Inflammatory macrophage (primary cell): ENCODE measurements at regions not wholly inside any gene's neighbourhood (a gene's known extent, or its start where the extent isn't known, plus 50 kb on each side); places are given as distances from the start of the nearest gene placed in this dataset.

Source experiments
- DNase-seq, 2 donors: peaks; one replicate each; pipeline ENCODE4 v3.0.0-alpha.2; 2020 to 2022

DNA sequence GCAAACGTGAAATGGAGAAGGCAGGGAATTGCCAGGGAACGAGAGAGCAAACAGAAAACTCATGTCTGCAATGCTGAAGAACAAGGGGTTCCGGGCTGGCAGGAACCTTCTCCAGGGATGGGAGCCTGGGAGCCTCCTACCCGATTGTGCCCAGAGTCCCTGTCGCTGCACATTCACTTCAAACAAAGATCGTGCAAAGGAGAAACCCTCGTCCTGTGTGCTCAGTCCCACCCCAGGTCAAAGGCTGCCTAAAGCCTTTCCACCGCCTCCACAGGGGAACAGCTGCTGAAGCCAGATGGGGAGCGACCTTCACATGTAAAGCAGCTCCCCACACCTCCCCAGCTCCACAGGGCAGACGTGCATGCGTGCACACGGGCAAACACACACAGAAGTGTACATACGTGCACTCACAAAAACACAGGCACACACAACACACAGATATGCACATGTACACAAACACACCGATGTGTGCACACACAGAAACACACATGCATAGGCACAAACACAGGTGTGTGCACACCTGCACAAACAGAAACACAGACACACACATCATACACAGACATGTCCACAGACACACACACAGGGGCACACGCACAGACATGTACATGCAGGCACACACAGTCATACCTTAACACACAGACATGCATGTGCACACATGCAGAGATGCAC is 460.1 kb upstream of the SALL3 start:
- no peak for DNase-seq

DNA sequence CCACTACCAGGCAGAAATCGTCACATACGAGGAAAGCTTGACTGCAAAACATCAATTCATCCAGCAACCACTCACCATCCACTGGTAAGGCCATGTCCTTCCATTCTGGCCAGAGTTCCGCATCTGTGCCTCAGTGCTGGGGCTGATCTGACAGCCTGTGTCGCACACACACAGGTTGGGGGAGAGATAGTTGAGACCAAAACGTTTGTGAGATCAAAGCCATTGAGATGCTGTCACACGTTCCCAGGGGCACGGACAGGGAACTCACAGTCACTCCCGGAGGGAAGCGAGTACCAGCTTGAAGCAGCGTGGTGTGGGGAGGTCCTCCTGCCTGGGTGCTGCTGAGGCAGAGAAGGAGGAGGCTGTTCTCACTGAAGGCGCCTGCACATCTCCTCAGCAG is 458.5 kb upstream of the SALL3 start:
- DNase-seq, result no peak

DNA sequence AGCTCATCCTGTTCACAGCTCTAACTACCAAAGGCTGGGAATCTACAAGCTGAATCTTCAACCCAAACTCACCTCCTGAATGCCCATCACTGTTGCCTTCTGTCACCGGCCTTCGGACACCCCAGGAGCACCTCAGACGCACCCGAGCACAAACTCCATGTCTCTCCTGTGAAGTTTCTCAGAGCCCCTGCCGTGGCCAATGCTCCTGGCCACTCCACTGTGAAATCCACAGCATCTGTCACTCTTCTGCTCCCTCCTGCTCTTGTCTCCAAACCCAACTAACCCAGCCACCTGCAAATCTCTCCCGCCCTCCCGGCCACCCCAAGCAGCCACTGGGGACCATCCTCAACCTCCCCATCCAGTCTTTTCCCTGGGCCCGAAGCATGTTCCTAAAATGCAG is 457.9 kb upstream of the SALL3 start:
- DNase-seq, result no peak

- no peak for DNase-seq
Observed at GRCh38 chr18:78522507-78522906, 457.1 kb upstream of the SALL3 start.

DNA sequence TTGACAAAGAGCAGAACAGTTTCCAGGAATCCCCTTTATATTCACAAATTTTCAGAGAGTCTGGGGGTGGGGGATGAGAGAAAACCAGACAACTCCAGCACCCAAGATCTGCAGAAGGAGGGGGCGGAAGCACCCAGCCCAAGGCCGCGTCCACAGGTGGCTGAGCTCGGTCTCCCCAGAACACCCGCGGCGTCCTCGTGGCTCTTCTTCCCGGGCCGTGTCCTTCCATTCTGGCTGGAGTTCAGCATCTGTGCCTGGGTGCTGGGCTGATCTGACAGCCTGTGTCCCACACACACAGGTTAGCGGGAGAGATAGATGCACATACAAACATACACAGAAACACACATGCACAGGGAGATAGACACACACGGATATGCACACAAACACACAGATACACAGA is 455.8 kb upstream of the SALL3 start:
- DNase-seq, result no peak

DNA sequence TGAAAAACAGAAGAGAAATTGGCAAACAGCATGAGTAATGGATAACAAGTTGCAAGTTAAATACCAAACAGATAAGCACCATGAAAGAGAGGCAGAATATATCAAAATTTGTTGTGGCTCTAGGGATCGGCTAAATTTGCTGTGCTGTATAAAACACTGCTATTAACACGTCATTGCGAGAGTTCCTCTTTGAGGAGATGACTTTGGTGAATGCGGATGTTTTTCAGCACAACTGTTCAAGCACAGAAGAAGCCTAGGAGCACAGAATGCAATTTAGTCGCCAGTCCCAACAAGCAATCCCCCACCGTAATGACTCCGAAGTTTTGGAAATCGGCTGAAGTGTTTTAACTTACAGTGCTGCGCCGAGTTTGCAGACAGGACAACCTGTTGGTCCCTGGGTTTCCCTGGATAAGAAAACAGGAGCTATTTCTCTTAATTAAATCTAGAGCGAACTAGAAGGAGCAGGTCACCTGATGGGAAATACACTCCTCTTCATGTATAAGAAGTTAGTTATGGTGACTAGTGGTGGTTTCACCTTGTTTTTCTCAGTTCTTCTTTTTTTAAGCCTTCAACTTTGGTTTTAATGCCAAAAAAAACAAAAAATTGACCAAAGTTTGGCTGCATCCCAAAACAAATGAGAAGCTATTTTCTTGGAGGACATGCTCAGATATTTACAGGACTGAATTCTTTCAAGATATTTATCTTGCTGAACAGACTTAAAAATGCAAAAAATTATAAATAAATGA is 454.1 kb upstream of the SALL3 start:
- DNase-seq, result no peak

DNA sequence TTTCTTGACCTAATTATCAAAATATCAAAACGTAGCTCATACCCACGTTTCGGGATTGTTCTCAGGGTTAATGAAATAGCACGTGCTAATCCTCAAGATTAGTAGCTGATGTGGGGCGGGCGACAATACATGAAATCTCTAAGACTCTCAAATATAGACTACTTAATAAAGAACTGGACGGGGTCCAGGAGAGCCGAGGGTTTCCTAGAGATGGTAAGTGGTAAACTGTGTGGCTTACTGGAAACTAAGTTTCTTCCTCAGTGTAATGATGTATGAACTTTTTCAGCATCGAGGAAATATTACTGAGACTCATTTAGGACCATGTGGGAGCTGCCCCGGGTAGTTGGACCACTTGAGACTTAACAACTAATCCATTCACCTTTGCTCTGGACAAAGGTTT is 453.3 kb upstream of the SALL3 start:
- DNase-seq, result no peak

GRCh38 chr18:78526923-78527711 is 452.5 kb upstream of the SALL3 start:
- DNase-seq, result no peak

- no peak for DNase-seq
Observed at GRCh38 chr18:78527984-78528383, 451.6 kb upstream of the SALL3 start.

DNA sequence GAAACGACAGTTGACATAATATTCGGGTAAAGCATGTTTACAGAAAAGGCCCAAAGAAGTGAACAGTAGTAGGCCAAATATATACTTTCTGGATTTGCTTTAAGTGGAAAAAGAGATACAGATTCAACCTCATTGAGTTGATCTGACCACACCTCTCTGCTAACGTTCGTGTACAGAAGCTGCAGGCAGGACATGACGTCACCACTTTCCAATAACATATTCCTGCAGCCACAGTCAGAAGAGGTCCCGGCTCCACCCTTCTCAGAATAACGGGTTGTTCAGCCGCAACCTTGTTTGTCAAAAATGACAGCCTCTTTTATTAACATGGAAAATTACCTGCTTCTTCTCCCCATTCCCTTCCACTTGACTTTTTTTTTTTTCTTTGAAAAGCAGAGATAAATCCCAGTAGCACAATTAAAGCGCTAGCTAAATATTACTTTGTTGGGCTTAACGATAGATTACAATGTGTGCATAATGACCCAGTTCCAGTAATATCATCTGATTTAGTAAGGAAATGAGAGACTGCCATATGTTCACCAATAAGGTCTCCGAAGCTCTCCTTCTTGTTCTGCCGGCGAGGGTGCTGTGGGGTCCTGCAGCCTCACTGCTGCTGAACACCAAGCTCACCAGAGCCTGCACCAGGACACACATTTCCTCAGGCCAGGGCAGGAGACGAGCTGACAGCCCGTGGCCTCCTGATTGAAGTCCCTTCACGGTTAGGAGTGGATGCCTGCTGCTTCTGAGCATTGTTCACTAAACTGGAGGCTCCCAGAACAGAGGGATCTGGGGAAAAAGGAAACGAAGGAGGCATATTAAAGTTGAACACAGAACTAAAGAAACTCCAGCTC is 451.0 kb upstream of the SALL3 start:
- DNase-seq, result no peak

- DNase-seq, result no peak
Observed at GRCh38 chr18:78531637-78532036, 448.0 kb upstream of the SALL3 start.

DNA sequence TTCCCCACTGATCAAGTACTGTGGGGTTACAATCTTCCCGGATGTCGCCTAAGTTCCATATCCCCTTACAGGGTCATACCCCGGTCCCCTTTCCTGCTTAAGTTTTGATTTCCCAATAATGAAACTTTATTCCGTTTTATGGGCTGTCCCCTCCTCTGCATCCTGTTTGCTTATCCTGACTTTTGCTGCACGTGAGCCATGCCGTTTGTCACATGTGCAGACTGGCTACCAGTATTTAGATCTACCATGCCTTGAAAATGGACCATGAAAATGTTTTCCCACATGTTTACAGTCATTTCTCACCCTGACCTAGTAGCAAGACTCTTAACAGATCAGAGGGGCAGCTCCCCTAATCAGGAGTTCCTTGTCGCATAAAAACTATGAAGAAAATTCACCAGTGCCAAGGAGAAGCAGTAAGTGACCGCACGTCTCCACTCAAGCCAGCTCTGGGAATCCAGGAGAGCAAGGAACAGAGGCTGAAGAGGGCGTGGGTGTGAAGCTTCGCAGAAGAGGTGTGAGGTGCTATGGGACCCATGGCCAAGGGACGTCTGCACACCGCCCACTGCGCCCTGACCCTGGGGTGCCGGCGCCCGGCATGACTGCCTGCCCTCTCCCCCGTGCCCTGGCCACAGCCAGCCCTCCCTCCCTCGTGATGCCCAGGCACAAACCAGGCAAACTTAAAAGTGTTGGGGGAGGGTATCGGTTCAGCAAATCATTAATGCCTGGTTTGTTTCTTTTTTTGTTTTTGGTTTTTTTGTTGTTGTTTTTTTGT is 440.8 kb upstream of the SALL3 start:
- DNase-seq, result no peak

DNA sequence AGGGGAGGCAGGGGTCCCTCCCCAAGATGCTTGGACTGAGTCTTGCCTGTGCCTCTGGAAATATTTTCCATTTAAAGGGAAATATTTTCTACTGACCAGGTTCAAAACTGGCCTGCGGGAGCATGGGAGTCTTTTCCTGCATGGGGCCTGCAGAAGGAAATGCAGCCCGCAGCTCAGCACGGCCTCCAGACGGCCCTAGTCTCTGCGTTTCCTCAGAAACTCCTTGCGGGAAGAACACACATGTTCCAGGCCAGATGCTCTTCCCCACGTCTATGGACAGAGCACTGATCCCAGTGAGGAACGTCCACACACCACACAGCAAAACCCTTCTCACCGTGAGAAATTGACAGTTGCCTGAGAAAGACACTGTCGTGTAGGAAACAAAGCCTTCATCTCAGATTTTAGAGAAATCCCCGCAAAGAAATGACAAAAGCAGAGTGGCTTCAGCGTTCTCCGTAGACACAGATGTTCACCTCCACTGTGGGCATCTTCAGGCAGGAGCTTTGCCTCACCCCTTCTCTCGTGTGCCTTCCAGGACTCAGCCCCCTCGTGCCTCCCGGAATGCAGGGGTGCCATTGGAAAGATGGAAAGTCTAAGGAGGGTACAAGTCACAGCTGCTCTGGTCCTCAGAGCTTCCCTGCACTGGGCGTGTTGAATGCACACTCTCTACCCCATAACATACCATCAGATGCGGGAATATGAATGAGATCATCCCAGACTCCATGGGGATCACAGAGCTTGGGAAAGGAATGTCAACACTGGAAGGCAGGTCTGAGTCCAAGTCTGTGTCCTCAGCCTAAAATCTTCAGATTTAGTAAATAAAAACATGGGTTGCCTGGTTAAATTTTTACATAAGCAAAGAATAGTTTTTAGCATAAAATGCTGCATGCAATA is 438.7 kb upstream of the SALL3 start:
- DNase-seq, result no peak

GRCh38 chr18:78542204-78542603 is 437.4 kb upstream of the SALL3 start:
- peak; percentile 11 to 28 for DNase-seq

DNA sequence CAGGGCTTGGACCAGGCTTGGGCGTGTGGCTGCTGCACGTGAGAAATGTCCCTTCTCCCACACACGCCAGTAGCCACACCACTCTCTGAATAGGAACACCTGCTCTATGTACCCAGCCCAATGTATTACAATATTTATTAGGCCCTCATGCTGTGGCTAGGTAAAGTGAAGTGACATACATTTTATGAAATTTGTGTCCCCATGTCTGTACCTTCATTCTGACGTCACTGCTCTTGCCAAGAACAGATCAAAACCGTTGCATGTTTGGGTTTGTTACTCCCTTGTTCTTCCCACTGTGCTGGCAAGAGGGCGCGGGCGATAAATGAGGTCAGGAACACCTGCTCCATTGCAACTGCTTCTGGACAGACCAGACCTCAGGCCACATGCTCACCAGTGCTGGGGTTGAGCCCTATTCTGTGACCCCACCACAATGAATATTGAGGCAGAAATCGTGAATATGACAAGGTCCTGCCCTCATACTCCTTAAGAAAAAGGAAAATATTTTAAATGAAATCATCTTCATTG is 436.4 kb upstream of the SALL3 start:
- DNase-seq, result no peak

DNA sequence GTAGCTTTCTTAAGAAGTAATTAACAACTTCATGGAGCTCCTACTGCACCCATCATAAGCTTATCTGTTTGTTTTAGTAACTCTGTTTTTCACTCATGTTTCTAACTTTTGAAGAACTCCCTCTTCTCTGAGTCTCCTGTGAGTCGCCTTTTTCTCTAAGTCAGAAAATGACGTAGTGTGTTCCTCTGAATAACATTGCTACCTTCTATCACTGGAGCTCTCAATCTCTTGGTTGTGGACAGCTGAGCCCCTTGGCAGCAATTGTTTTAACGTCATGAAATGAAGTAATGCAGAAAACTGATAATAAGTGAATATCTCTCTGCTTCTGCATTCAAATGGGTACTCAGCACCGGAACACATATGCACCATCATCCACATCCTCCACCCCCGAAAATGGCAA is 433.3 kb upstream of the SALL3 start:
- DNase-seq, result no peak

DNA sequence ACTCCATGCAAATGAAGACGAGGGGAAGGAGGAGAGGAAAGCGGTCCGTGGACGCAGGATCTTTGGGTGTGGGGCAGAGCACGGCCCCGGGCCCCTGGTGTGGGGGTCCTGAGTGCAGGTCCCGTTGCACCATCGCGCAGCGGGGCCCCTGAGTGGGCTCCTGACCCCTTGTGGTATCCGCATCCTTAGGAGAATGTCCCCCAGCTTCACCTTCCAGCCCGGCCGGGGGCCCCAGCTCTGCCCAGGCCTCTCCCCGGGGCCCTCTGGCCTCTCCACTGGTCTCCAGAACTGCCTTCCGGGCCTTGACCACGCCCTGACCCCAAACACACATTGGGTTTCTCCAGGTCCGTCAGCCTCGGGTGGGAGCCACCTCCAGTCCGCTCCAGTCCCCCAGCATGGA is 431.8 kb upstream of the SALL3 start:
- DNase-seq, result no peak

- no peak for DNase-seq
Observed at GRCh38 chr18:78548261-78549058, 431.2 kb upstream of the SALL3 start.

GRCh38 chr18:78549971-78550370 is 429.6 kb upstream of the SALL3 start:
- no peak for DNase-seq
